PC-9 (cell line): ENCODE measurements at regions not wholly inside any gene's neighbourhood (a gene's known extent, or its start where the extent isn't known, plus 50 kb on each side); places are given as distances from the start of the nearest gene placed in this dataset.

Experiments used
- BruUV-seq: library from RNA; stranded (reverse); fragments of 400-500 nt; replicated peaks from 2 replicates; lab custom pipeline; 2021; lab: Mats Ljungman, UMichigan
- CTCF ChIA-PET: fragments of 300-600 bp; sonication (Branson Sonifier 250); formaldehyde crosslinking; loops from one replicate; lab custom pipeline; 2022; ENCODE audit warnings: antibody characterized with exemption; lab: Charles Lee
- POLR2A ChIA-PET: fragments of 300-600 bp; sonication (Branson Sonifier 250); formaldehyde crosslinking; loops from one replicate; lab custom pipeline; 2022; ENCODE audit warnings: antibody characterized with exemption; ENCODE audit not compliant: unreplicated experiment; lab: Charles Lee
- DNase-seq, 2 experiments: peaks; one replicate each; pipeline versions ENCODE4 v3.0.0 to v3.0.0-alpha.2; 2015 to 2022; ENCODE audit warnings: mixed read lengths in 1 of 2
- H2AFZ ChIP-seq: fragments of 200-600 bp; sonication (generic); 2 replicates; pipeline ENCODE4 v1.8.1; 2017; ENCODE audit warnings: antibody characterized with exemption
- H3F3A ChIP-seq: fragments of 200-600 bp; sonication (generic); 2 replicates; pipeline ENCODE4 v1.8.1; 2017; ENCODE audit warnings: antibody characterized with exemption, mild to moderate bottlenecking, low read depth; ENCODE audit not compliant: insufficient read depth
- H3K27ac ChIP-seq: fragments of 200-600 bp; sonication (generic); 2 replicates; pipeline ENCODE4 v1.6.1; 2016; ENCODE audit warnings: mixed run types
- H3K27me3 ChIP-seq: fragments of 200-600 bp; sonication (generic); 2 replicates; pipeline ENCODE4 v1.6.1; 2016; ENCODE audit warnings: low read depth, mixed run types; ENCODE audit not compliant: insufficient read depth
- H3K36me3 ChIP-seq: fragments of 200-600 bp; sonication (generic); 2 replicates; pipeline ENCODE4 v1.6.1; 2016; ENCODE audit warnings: low read depth, mixed run types
- H3K4me1 ChIP-seq: fragments of 200-600 bp; sonication (generic); replicated peaks from 2 replicates; pipeline ENCODE4 v1.6.1; 2016; ENCODE audit warnings: mixed run types; ENCODE audit not compliant: insufficient read depth
- H3K4me2 ChIP-seq: fragments of 200-600 bp; sonication (generic); 2 replicates; pipeline ENCODE4 v1.6.1; 2017; ENCODE audit warnings: mixed run types
- H3K4me3 ChIP-seq: fragments of 200-600 bp; sonication (generic); 2 replicates; pipeline ENCODE4 v1.6.1; 2016; ENCODE audit warnings: mixed run types
- H3K79me2 ChIP-seq: fragments of 200-600 bp; sonication (generic); 2 replicates; pipeline ENCODE4 v1.6.1; 2017; ENCODE audit warnings: low read depth, mixed run types
- H3K9me2 ChIP-seq: fragments of 200-600 bp; sonication (generic); 2 replicates; pipeline ENCODE4 v1.8.1; 2017; ENCODE audit warnings: mild to moderate bottlenecking; ENCODE audit not compliant: insufficient read depth
- H3K9me3 ChIP-seq: fragments of 200-600 bp; sonication (generic); 2 replicates; pipeline ENCODE4 v1.8.1; 2016; ENCODE audit warnings: low read depth; ENCODE audit not compliant: insufficient read depth
- H4K20me1 ChIP-seq: fragments of 200-600 bp; sonication (generic); 2 replicates; pipeline ENCODE4 v1.8.1; 2017; ENCODE audit not compliant: insufficient read depth
- CTCF ChIP-seq: fragments of 200-600 bp; sonication (generic); conservative IDR thresholded peaks from 2 replicates; pipeline ENCODE4 v1.6.1; 2017; ENCODE audit warnings: mixed run types, antibody characterized with exemption, mild to moderate bottlenecking, moderate library complexity
- EZH2 ChIP-seq: fragments of 200-600 bp; sonication (generic); IDR thresholded peaks from 2 replicates; pipeline ENCODE4 v1.8.0; 2017; ENCODE audit warnings: antibody characterized with exemption, low read depth
- intact Hi-C: fragments of 100-400 bp; cut with micrococcal nuclease; formaldehyde crosslinking; loops from one replicate; pipeline ENCODE4 v1.10.0; 2022; ENCODE audit not compliant: unreplicated experiment

GRCh38 chr18:4637876-4638275 lies 182.8 kb upstream of the DLGAP1 start:
- H3K4me2 ChIP-seq = no peak overlapping the region
- no peak overlapping the region for H3K27ac ChIP-seq
- no peaks in the 10 kb centered on the region for H3K36me3 ChIP-seq
- TF ChIP-seq CTCF (no peak), EZH2 (no peak)
- H3K9me3 ChIP-seq = no peaks in the 10 kb centered on the region
- ChIA-PET CTCF (no interaction called here), POLR2A (no interaction called here)
- intact Hi-C loops = no loop called here
- H3K4me1 ChIP-seq = no peaks in the 10 kb centered on the region
- no peak overlapping the region for H3K4me3 ChIP-seq
- no peaks in the 10 kb centered on the region for H3F3A ChIP-seq
- no peak for DNase-seq
- H3K27me3 ChIP-seq = no peaks in the 10 kb centered on the region
- H3K9me2 ChIP-seq = no peaks in the 10 kb centered on the region
- no peaks in the 10 kb centered on the region for H3K79me2 ChIP-seq
- BruUV-seq = no TSS peak
- no peak overlapping the region for H2AFZ ChIP-seq
- no peaks in the 10 kb centered on the region for H4K20me1 ChIP-seq

GRCh38 chr18:4636967-4637366 lies 181.9 kb upstream of the DLGAP1 start:
- H3K27me3 ChIP-seq = no peaks in the 10 kb centered on the region
- H3K79me2 ChIP-seq = no peaks in the 10 kb centered on the region
- intact Hi-C loops = no loop called here
- H3K9me2 ChIP-seq = no peaks in the 10 kb centered on the region
- ChIA-PET POLR2A (no interaction called here), CTCF (no interaction called here)
- H3K4me2 ChIP-seq = no peak overlapping the region
- H3K9me3 ChIP-seq = no peaks in the 10 kb centered on the region
- no peaks in the 10 kb centered on the region for H3K36me3 ChIP-seq
- H3K27ac ChIP-seq = no peak overlapping the region
- no peak for DNase-seq
- no peaks in the 10 kb centered on the region for H3F3A ChIP-seq
- no TSS peak for BruUV-seq
- H3K4me1 ChIP-seq = no peaks in the 10 kb centered on the region
- no peak overlapping the region for H3K4me3 ChIP-seq
- no peaks in the 10 kb centered on the region for H4K20me1 ChIP-seq
- no peak for TF ChIP-seq EZH2
- TF ChIP-seq CTCF = no peak
- H2AFZ ChIP-seq = no peak overlapping the region

GRCh38 chr18:4631239-4631638 lies 176.1 kb upstream of the DLGAP1 start:
- intact Hi-C loops = no loop called here
- no TSS peak for BruUV-seq
- no peak overlapping the region for H3K4me2 ChIP-seq
- H3K36me3 ChIP-seq = no peaks in the 10 kb centered on the region
- no peak overlapping the region for H2AFZ ChIP-seq
- H3K9me3 ChIP-seq = no peaks in the 10 kb centered on the region
- DNase-seq = no peak
- no peaks in the 10 kb centered on the region for H3F3A ChIP-seq
- no peaks in the 10 kb centered on the region for H3K79me2 ChIP-seq
- no peaks in the 10 kb centered on the region for H3K4me1 ChIP-seq
- CTCF ChIA-PET = no interaction called here
- no peaks in the 10 kb centered on the region for H3K27me3 ChIP-seq
- no peak overlapping the region for H3K27ac ChIP-seq
- H3K9me2 ChIP-seq = no peaks in the 10 kb centered on the region
- no peak for TF ChIP-seq CTCF
- no peak for TF ChIP-seq EZH2
- no peak overlapping the region for H3K4me3 ChIP-seq
- POLR2A ChIA-PET = no interaction called here
- no peaks in the 10 kb centered on the region for H4K20me1 ChIP-seq
